Activated CD8-positive, alpha-beta memory T cell treated with anti-CD3 and anti-CD28 coated beads for 48 hours (primary cell): ENCODE measurements at regions not wholly inside any gene's neighbourhood (a gene's known extent, or its start where the extent isn't known, plus 50 kb on each side); places are given as distances from the start of the nearest gene placed in this dataset.
"Not testable (repeated sequence)": the region's sequence is repeated elsewhere in the genome, so short reads cannot be mapped to it uniquely, and the experiment has no call there.

Experiments
- DNase-seq, 3 experiments: peaks; one replicate each; pipeline ENCODE4 v3.0.0-alpha.2; 2020; ENCODE audit warnings: low read depth in 2 of 3, low spot score in 2 of 3

GRCh38 chr21:6093870-6094269, 4427.5 kb upstream of the TPTE start:
- DNase-seq = not testable (repeated sequence)

- DNase-seq = not testable (repeated sequence)
Measured at GRCh38 chr21:6095304-6095703, 4426.1 kb upstream of the TPTE start.

- not testable (repeated sequence) for DNase-seq
Measured at GRCh38 chr21:6096560-6097424, 4424.6 kb upstream of the TPTE start.

- not testable (repeated sequence) for DNase-seq
Measured at GRCh38 chr21:6097736-6098135, 4423.6 kb upstream of the TPTE start.

GRCh38 chr21:6098191-6098935, 4423.0 kb upstream of the TPTE start:
- not testable (repeated sequence) for DNase-seq

- not testable (repeated sequence) for DNase-seq
Measured at GRCh38 chr21:6101588-6101987, 4419.8 kb upstream of the TPTE start.

GRCh38 chr21:6104546-6104945, 4416.8 kb upstream of the TPTE start:
- DNase-seq = not testable (repeated sequence)

- not testable (repeated sequence) for DNase-seq
Measured at GRCh38 chr21:6106686-6107567, 4414.5 kb upstream of the TPTE start.

- not testable (repeated sequence) for DNase-seq
Measured at GRCh38 chr21:6108894-6109293, 4412.5 kb upstream of the TPTE start.

- not testable (repeated sequence) for DNase-seq
Measured at GRCh38 chr21:6109774-6110173, 4411.6 kb upstream of the TPTE start.

GRCh38 chr21:6110716-6111343, 4410.6 kb upstream of the TPTE start:
- not testable (repeated sequence) for DNase-seq

GRCh38 chr21:6111354-6111753, 4410.0 kb upstream of the TPTE start:
- not testable (repeated sequence) for DNase-seq

- DNase-seq = not testable (repeated sequence)
Measured at GRCh38 chr21:6118336-6118735, 4403.0 kb upstream of the TPTE start.

GRCh38 chr21:6120863-6121262, 4400.5 kb upstream of the TPTE start:
- DNase-seq = not testable (repeated sequence)

GRCh38 chr21:6122629-6123028, 4398.8 kb upstream of the TPTE start:
- DNase-seq = not testable (repeated sequence)

- not testable (repeated sequence) for DNase-seq
Measured at GRCh38 chr21:6123224-6123623, 4398.2 kb upstream of the TPTE start.

- not testable (repeated sequence) for DNase-seq
Measured at GRCh38 chr21:6125549-6126240, 4395.7 kb upstream of the TPTE start.

- DNase-seq = not testable (repeated sequence)
Measured at GRCh38 chr21:6126976-6127732, 4394.2 kb upstream of the TPTE start.

GRCh38 chr21:6130734-6131133, 4390.6 kb upstream of the TPTE start:
- DNase-seq = not testable (repeated sequence)
